Psoas muscle (tissue), 7 donors: ENCODE measurements at regions not wholly inside any gene's neighbourhood (a gene's known extent, or its start where the extent isn't known, plus 50 kb on each side); places are given as distances from the start of the nearest gene placed in this dataset.
"Not testable (repeated sequence)": the region's sequence is repeated elsewhere in the genome, so short reads cannot be mapped to it uniquely, and the experiment has no call there.

ENCODE experiments used
- ATAC-seq, 4 donors: fragments of 200-7000 bp; cut with Tn5 transposase; one replicate each; pipeline ENCODE4 v1.9.1; 2020; ENCODE audit warnings: moderate library complexity in 3 of 4, mild to moderate bottlenecking in 2 of 4
- DNase-seq, 2 donors: peaks; one replicate each; pipeline ENCODE4 v3.0.0-alpha.2; 2020
- H3K27ac ChIP-seq: fragments of 200-600 bp; one replicate; pipeline ENCODE4 v1.8.0; 2022
- H3K27me3 ChIP-seq, 3 donors: fragments of 200-600 bp in 1 of 3; one replicate each; pipeline versions ENCODE4 v1.6.1 to v1.8.0; 2013 to 2022; ENCODE audit warnings: low read length in 2 of 3, mild to moderate bottlenecking in 2 of 3, moderate library complexity in 1 of 3; ENCODE audit not compliant: insufficient read depth in 3 of 3
- H3K36me3 ChIP-seq, 2 donors: fragments of 200-600 bp in 1 of 2; one replicate each; pipeline versions ENCODE4 v1.6.1 to v1.8.0; 2013 to 2022; ENCODE audit warnings: low read depth in 1 of 2, mild to moderate bottlenecking in 1 of 2, moderate library complexity in 1 of 2; ENCODE audit not compliant: insufficient read depth in 1 of 2
- H3K4me1 ChIP-seq: fragments of 200-600 bp; one replicate; pipeline ENCODE4 v1.8.0; 2022
- H3K4me3 ChIP-seq: fragments of 200-600 bp; one replicate; pipeline ENCODE4 v1.8.0; 2022; ENCODE audit warnings: mild to moderate bottlenecking
- H3K9me3 ChIP-seq: fragments of 200-600 bp; one replicate; pipeline ENCODE4 v1.8.0; 2022
- WGBS, 3 donors: extraction: QIAGEN DNeasy Blood & Tissue Kit; methylation state at CpG; one replicate each; pipeline versions ENCODE4 v1.1.6 to v1.1.7; 2013; 5-methylcytosine and 5-hydroxymethylcytosine counted together
- intact Hi-C, 2 donors: fragments of 100-400 bp; cut with DNase I; formaldehyde crosslinking; loops; one replicate each; pipeline versions ENCODE4 v1.11.0 to v1.14.2; 2022
- TF ChIP-seq, protein P1 (sequence below): fragments of 200-600 bp; IDR thresholded peaks from one replicate; pipeline ENCODE4 v1.8.0; 2022; ENCODE audit warnings: antibody characterized with exemption
- donor health status: healthy with polysubstance abuse.
- donor health status: DM: no; HTN: no; CAD: no; lungs with moderate emphysema.
- donor health status: Bipolar disorder and iron deficiency.
- donor health status: healthy.
- donor health status: DM: yes; HTN: yes; CAD: no.
- donor health status: DM: no; HTN: no; CAD: no.
- donor health status: DM: yes; HTN: yes; CAD: no.

DNA sequence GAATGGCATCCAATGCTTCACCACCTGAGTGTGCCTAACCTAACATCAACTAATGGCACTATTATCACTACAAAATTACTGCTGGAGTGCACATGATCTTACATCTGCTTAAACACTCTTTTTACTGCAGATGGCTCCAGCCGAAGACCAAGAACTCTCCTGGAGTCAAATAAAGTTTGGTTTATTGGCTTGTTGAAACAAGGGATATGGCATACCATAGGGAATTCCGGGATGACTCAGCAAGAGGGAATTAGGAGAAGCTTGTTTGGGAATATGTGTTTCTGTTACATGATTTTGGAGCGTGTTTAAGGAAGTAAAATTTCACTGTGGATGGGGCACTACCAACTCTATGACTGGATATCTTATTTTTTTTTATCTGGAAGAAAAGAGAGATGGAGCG lies 872.6 kb downstream of the DTWD2 start:
- Histone ChIP-seq H3K27ac (no peak overlapping the region), H3K4me3 (no peak overlapping the region), H3K9me3 (no peaks in the 10 kb centered on the region), H3K36me3 (no peaks in the 10 kb centered on the region), H3K27me3 (no peaks in the 10 kb centered on the region), H3K4me1 (no peaks in the 10 kb centered on the region)
- intact Hi-C loops, result no loop called here
- ATAC-seq (no peak), DNase-seq (no peak)
- TF ChIP-seq, protein P1, sequence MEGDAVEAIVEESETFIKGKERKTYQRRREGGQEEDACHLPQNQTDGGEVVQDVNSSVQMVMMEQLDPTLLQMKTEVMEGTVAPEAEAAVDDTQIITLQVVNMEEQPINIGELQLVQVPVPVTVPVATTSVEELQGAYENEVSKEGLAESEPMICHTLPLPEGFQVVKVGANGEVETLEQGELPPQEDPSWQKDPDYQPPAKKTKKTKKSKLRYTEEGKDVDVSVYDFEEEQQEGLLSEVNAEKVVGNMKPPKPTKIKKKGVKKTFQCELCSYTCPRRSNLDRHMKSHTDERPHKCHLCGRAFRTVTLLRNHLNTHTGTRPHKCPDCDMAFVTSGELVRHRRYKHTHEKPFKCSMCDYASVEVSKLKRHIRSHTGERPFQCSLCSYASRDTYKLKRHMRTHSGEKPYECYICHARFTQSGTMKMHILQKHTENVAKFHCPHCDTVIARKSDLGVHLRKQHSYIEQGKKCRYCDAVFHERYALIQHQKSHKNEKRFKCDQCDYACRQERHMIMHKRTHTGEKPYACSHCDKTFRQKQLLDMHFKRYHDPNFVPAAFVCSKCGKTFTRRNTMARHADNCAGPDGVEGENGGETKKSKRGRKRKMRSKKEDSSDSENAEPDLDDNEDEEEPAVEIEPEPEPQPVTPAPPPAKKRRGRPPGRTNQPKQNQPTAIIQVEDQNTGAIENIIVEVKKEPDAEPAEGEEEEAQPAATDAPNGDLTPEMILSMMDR, result no peak
- 65 to 80% (median 68%) methylated on average over 4 of the region's 4 CpGs for WGBS, 3 donors

DNA sequence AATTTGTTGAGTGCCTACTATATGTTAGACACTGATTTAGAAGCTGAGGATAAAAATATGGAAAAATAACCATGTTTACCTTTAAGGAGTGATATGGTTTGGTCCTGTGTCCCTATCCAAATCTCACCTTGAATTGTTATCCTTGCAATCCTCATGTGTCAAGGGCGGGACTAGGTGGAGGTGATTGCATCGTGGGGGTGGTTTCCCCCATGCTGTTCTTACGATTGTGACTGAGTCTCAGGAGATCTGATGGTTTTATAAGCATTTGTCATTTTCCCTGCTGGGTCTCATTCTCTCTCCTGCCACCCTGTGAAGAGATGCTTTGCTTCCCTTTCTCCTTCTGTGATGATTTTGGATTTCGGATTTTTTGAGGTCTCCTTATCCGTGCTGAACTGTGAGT lies 876.4 kb downstream of the DTWD2 start:
- H3K9me3 ChIP-seq, result no peaks in the 10 kb centered on the region
- H3K4me1 ChIP-seq, result no peaks in the 10 kb centered on the region
- intact Hi-C loops, result no loop called here
- ATAC-seq (no peak), DNase-seq (no peak)
- TF ChIP-seq, protein P1, result no peak
- no peaks in the 10 kb centered on the region for H3K36me3 ChIP-seq
- WGBS, 3 donors, result 70 to 86% (median 78%) methylated on average over 5 of the region's 5 CpGs
- H3K4me3 ChIP-seq, result no peak overlapping the region
- no peak overlapping the region for H3K27ac ChIP-seq
- H3K27me3 ChIP-seq, result no peaks in the 10 kb centered on the region

DNA sequence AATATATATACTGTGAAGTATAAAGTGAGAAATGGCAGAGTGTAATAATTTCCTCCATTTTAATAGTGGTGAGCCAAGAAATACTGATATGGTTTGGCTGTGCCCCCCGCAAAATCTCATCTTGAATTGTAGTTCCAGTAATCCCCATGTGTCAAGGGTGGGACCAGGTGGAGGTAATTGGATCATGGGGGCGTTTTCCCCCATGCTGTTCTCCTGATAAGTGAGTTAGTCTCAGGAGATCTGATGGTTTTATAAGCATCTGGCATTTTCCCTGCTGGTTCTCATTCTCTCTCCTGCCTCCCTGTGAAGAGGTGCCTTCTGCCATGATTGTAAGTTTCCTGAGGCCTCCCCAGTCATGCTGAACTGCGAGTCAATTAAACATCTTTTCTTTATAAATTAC lies 881.1 kb downstream of the DTWD2 start:
- intact Hi-C loops, H3K4me1 ChIP-seq, DNase-seq, H3K9me3 ChIP-seq, ATAC-seq, H3K27ac ChIP-seq, H3K4me3 ChIP-seq, H3K27me3 ChIP-seq, H3K36me3 ChIP-seq: not testable (repeated sequence)
- 60 to 78% (median 68%) methylated on average over 3 of the region's 3 CpGs for WGBS, 3 donors

- Histone ChIP-seq H3K9me3 (no peaks in the 10 kb centered on the region), H3K27me3 (no peaks in the 10 kb centered on the region), H3K4me1 (no peaks in the 10 kb centered on the region), H3K27ac (no peak overlapping the region), H3K36me3 (no peaks in the 10 kb centered on the region), H3K4me3 (no peak overlapping the region)
- intact Hi-C loops, result no loop called here
- no peak for ATAC-seq
- no peak for DNase-seq
- 92 to 100% (median 94%) methylated on average over 1 of the region's 1 CpG for WGBS, 3 donors
- TF ChIP-seq, protein P1, result no peak
Measured at GRCh38 chr5:118098716-118099115, 889.6 kb downstream of the DTWD2 start.

DNA sequence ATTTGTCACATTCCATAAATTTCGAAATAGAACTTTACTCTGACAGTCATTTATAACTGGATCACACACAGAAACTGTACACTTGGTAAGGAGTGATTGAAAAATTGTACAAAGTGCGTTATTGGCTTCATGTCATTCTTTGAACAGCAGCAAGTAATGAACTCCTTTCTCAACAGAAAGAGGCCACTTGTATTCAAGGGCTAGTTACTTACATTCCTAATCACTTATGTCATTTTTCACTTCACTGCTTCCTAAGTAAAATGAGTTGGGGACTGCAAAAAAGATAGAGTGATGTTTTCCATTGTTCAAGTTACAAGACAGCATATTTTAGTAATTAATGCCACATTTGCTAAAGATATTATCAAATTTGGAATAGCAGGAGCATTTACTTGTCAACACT lies 893.2 kb downstream of the DTWD2 start:
- Histone ChIP-seq H3K4me3 (no peak overlapping the region), H3K36me3 (no peaks in the 10 kb centered on the region), H3K27ac (no peak overlapping the region), H3K4me1 (no peaks in the 10 kb centered on the region), H3K27me3 (no peaks in the 10 kb centered on the region), H3K9me3 (no peaks in the 10 kb centered on the region)
- ATAC-seq, result no peak
- WGBS, 3 donors, result 49 to 64% (median 52%) methylated on average over 2 of the region's 2 CpGs
- intact Hi-C loops, result no loop called here
- TF ChIP-seq, protein P1, result no peak
- no peak for DNase-seq
